HL-60 (cell line): ENCODE measurements at regions not wholly inside any gene's neighbourhood (a gene's known extent, or its start where the extent isn't known, plus 50 kb on each side); places are given as distances from the start of the nearest gene placed in this dataset.
"Not testable (repeated sequence)": the region's sequence is repeated elsewhere in the genome, so short reads cannot be mapped to it uniquely, and the experiment has no call there.

Source experiments
- CTCF ChIP-seq: IDR thresholded peaks from one replicate; pipeline ENCODE4 v1.5.1; 2011; ENCODE audit warnings: low read length, control low read depth, inconsistent platforms; ENCODE audit not compliant: insufficient read depth
- POLR2AphosphoS5 ChIP-seq: IDR thresholded peaks from 2 replicates; pipeline ENCODE4 v1.6.1; 2012; ENCODE audit warnings: low read depth
- REST ChIP-seq: IDR thresholded peaks from 2 replicates; pipeline ENCODE4 v1.6.1; 2012; ENCODE audit warnings: low read depth; ENCODE audit not compliant: insufficient replicate concordance
- SPI1 ChIP-seq: IDR thresholded peaks from 2 replicates; pipeline ENCODE4 v1.6.1; 2012; ENCODE audit warnings: low read depth, mild to moderate bottlenecking, borderline replicate concordance

DNA sequence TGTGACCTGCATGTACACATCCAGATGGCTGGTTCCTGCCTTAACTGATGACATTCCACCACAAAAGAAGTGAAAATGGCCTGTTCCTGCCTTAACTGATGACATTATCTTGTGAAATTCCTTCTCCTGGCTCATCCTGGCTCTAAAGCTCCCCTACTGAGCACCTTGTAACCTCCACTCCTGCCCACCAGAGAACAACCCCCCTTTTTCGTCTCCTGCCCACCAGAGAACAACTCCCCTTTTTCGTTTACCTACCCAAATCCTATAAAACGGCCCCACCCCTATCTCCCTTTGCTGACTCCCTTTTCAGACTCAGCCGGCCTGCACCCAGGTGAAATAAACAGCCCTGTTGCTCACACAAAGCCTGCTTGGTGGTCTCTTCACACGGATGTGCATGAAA, 212.2 kb downstream of the KITLG start:
- not testable (repeated sequence) for TF ChIP-seq CTCF, REST, POLR2AphosphoS5, SPI1
